ENCODE measurements at regions not wholly inside any gene's neighbourhood (a gene's known extent, or its start where the extent isn't known, plus 50 kb on each side); places are given as distances from the start of the nearest gene placed in this dataset.

- H4K20me1 ChIP-seq (ENCODE audit: control insufficient read depth, extremely low read depth, insufficient read depth, low read length), result no peaks in the 10 kb centered on the region
- no peaks in the 10 kb centered on the region for H3K9me3 ChIP-seq (ENCODE audit: control insufficient read depth, low read depth, low read length)
- dilution Hi-C loops (cut with MboI; ENCODE audit: extremely low pct_ligation_motif_present, low sequenced_read_pairs), result no loop called here
- no peaks in the 10 kb centered on the region for H3K4me1 ChIP-seq (ENCODE audit: control insufficient read depth, extremely low read depth, insufficient read depth, low read length)
- no peaks in the 10 kb centered on the region for H3K79me2 ChIP-seq (ENCODE audit: control insufficient read depth, insufficient read depth, low read length)
- no peaks in the 10 kb centered on the region for H3K9me1 ChIP-seq (ENCODE audit: control insufficient read depth, extremely low read depth, insufficient read depth, low read length)
- H2AFZ ChIP-seq (ENCODE audit: control insufficient read depth, low read length), result no peak overlapping the region
- no peak overlapping the region for H3K27ac ChIP-seq (ENCODE audit: control insufficient read depth, insufficient read depth, low read length)
- no peak for TF ChIP-seq EZH2 (IDR thresholded peaks at IDR 0.05; ENCODE audit: low read length)
- TF ChIP-seq CTCF (optimal IDR thresholded peaks at IDR 0.05 in 1 of 3, IDR thresholded peaks at IDR 0.05 in 1 of 3, conservative IDR thresholded peaks at IDR 0.05 in 1 of 3; ENCODE audit: extremely low read depth in 1 of 3, insufficient read depth in 2 of 3, low read length in 3 of 3), result no peak
- H3K4me2 ChIP-seq (ENCODE audit: control insufficient read depth, extremely low read depth, insufficient read depth, low read depth, low read length), result no peak overlapping the region
- DNase-seq (ENCODE audit: low read depth, low spot score) (no peak), FAIRE-seq (no peak)
- no peaks in the 10 kb centered on the region for H3K36me3 ChIP-seq (ENCODE audit: control insufficient read depth in 2 of 2, extremely low read depth in 1 of 2, insufficient read depth in 2 of 2, low read length in 2 of 2)
- no peak overlapping the region for H3K4me3 ChIP-seq (ENCODE audit: control insufficient read depth in 2 of 3, extremely low read depth in 1 of 3, insufficient read depth in 2 of 3, low read depth in 1 of 3, low read length in 3 of 3)
- H3K27me3 ChIP-seq (ENCODE audit: control insufficient read depth, extremely low read depth, insufficient read depth, low read length), result no peaks in the 10 kb centered on the region
- H3K9ac ChIP-seq (ENCODE audit: control insufficient read depth, extremely low read depth, insufficient read depth, low read length), result no peak overlapping the region
Measured at GRCh38 chr20:7822772-7823171, 117.5 kb downstream of the HAO1 start.

GRCh38 chr20:7828437-7828836 lies 111.8 kb downstream of the HAO1 start:
- Histone ChIP-seq H3K79me2 (ENCODE audit: control insufficient read depth, insufficient read depth, low read length) (no peaks in the 10 kb centered on the region), H2AFZ (ENCODE audit: control insufficient read depth, low read length) (peak overlapping the region; percentile 13), H3K4me3 (ENCODE audit: control insufficient read depth in 2 of 3, extremely low read depth in 1 of 3, insufficient read depth in 2 of 3, low read depth in 1 of 3, low read length in 3 of 3) (no peak overlapping the region), H3K9ac (ENCODE audit: control insufficient read depth, extremely low read depth, insufficient read depth, low read length) (no peak overlapping the region), H3K27me3 (ENCODE audit: control insufficient read depth, extremely low read depth, insufficient read depth, low read length) (no peaks in the 10 kb centered on the region), H4K20me1 (ENCODE audit: control insufficient read depth, extremely low read depth, insufficient read depth, low read length) (no peaks in the 10 kb centered on the region), H3K9me3 (ENCODE audit: control insufficient read depth, low read depth, low read length) (no peaks in the 10 kb centered on the region), H3K27ac (ENCODE audit: control insufficient read depth, insufficient read depth, low read length) (no peak overlapping the region), H3K4me1 (ENCODE audit: control insufficient read depth, extremely low read depth, insufficient read depth, low read length) (no peaks in the 10 kb centered on the region), H3K9me1 (ENCODE audit: control insufficient read depth, extremely low read depth, insufficient read depth, low read length) (no peaks in the 10 kb centered on the region), H3K36me3 (ENCODE audit: control insufficient read depth in 2 of 2, extremely low read depth in 1 of 2, insufficient read depth in 2 of 2, low read length in 2 of 2) (no peaks in the 10 kb centered on the region), H3K4me2 (ENCODE audit: control insufficient read depth, extremely low read depth, insufficient read depth, low read depth, low read length) (no peak overlapping the region)
- TF ChIP-seq CTCF (optimal IDR thresholded peaks at IDR 0.05 in 1 of 3, IDR thresholded peaks at IDR 0.05 in 1 of 3, conservative IDR thresholded peaks at IDR 0.05 in 1 of 3; ENCODE audit: extremely low read depth in 1 of 3, insufficient read depth in 2 of 3, low read length in 3 of 3) (no peak), EZH2 (IDR thresholded peaks at IDR 0.05; ENCODE audit: low read length) (no peak)
- no peak for DNase-seq (ENCODE audit: low read depth, low spot score)
- dilution Hi-C loops (cut with MboI; ENCODE audit: extremely low pct_ligation_motif_present, low sequenced_read_pairs), result no loop called here
- no peak for FAIRE-seq

Data from keratinocyte (primary cell).